ENCODE measurements at regions not wholly inside any gene's neighbourhood (a gene's known extent, or its start where the extent isn't known, plus 50 kb on each side); places are given as distances from the start of the nearest gene placed in this dataset.
A peak's percentile ranks its signal among the peaks of the same experiment; 100 is the strongest.

DNA sequence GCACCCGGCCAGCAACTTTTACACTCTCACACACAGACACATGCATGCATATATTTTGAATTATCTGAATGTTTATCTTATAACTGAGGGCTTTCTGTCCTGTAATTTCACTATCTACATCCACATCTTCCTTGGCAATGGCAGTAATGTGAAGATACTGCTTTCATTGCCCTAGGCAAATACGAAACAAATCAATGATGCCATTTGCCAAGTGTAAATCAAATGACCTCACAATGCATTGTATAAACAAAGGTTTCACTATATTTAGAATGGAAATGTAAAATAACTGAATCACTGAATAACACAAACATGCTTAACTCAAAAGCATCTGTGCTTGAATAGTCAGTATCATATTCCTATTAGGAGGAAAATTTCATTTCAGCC is 455.6 kb downstream of the TBL1XR1 start (continued):
- TF ChIP-seq, protein P1, sequence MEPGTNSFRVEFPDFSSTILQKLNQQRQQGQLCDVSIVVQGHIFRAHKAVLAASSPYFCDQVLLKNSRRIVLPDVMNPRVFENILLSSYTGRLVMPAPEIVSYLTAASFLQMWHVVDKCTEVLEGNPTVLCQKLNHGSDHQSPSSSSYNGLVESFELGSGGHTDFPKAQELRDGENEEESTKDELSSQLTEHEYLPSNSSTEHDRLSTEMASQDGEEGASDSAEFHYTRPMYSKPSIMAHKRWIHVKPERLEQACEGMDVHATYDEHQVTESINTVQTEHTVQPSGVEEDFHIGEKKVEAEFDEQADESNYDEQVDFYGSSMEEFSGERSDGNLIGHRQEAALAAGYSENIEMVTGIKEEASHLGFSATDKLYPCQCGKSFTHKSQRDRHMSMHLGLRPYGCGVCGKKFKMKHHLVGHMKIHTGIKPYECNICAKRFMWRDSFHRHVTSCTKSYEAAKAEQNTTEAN (CRISPR knock-in tag; IDR thresholded peaks at IDR 0.05), result no peak
- TF ChIP-seq, protein P2, sequence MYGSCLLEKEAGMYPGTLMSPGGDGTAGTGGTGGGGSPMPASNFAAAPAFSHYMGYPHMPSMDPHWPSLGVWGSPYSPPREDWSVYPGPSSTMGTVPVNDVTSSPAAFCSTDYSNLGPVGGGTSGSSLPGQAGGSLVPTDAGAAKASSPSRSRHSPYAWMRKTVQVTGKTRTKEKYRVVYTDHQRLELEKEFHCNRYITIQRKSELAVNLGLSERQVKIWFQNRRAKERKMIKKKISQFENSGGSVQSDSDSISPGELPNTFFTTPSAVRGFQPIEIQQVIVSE (CRISPR knock-in tag; IDR thresholded peaks at IDR 0.05; ENCODE audit: borderline replicate concordance), result no peak

DNA sequence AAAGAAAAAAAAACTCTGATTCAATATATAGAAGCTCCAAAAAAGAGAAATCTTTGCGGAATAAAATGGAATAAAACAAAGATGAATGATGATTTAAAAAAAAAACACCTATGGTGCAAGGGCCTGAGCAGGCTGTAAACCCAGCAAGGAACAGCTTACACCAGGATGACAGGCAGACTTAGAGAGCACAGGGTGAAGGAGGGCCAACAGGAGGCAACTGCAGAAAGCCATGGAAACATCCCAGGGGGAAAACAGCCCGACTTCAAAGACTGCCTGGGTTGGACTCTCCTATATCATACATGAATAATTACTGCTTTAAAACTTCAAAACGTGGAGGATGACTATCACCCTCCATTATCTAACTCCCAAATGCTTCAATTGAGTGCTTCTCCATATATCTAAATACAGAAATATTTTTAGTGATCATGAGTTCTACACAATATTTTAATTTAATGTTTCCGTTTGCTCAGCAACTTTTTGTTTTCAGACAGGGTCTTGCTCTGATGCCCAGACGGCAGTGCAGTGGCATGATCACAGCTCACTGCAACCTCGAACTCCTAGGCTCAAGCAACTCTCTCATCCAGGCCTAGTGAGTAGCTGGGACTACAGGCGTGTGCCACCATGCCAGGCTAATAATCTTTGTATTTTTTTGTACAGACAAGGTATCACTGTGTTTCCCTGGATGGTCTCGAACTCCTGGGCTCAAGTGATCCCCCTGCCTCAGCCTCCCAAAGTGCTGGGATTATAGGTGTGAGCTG is 456.2 kb downstream of the TBL1XR1 start:
- Mint-ChIP-seq H3K4me1 (no peaks in the 10 kb centered on the region), H3K27ac (no peak overlapping the region), H3K9me3 (no peaks in the 10 kb centered on the region), H3K4me3 (no peak overlapping the region), H3K27me3 (ENCODE audit: low read depth) (no peaks in the 10 kb centered on the region), H3K36me3 (no peaks in the 10 kb centered on the region)
- ChIA-PET CTCF (no interaction called here), POLR2A (no interaction called here)
- no peak for TF ChIP-seq MXD4 (CRISPR knock-in tag; IDR thresholded peaks at IDR 0.05; ENCODE audit: borderline replicate concordance)
- TF ChIP-seq, protein P3, sequence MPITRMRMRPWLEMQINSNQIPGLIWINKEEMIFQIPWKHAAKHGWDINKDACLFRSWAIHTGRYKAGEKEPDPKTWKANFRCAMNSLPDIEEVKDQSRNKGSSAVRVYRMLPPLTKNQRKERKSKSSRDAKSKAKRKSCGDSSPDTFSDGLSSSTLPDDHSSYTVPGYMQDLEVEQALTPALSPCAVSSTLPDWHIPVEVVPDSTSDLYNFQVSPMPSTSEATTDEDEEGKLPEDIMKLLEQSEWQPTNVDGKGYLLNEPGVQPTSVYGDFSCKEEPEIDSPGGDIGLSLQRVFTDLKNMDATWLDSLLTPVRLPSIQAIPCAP (CRISPR knock-in tag; IDR thresholded peaks at IDR 0.05), result no peak
- no peak for TF ChIP-seq NFATC4 (CRISPR knock-in tag; IDR thresholded peaks at IDR 0.05)
- no peak for TF ChIP-seq TEAD4 (CRISPR knock-in tag; IDR thresholded peaks at IDR 0.05)
- no peak for TF ChIP-seq TEAD1 (CRISPR knock-in tag; IDR thresholded peaks at IDR 0.05)
- TF ChIP-seq, protein P4, sequence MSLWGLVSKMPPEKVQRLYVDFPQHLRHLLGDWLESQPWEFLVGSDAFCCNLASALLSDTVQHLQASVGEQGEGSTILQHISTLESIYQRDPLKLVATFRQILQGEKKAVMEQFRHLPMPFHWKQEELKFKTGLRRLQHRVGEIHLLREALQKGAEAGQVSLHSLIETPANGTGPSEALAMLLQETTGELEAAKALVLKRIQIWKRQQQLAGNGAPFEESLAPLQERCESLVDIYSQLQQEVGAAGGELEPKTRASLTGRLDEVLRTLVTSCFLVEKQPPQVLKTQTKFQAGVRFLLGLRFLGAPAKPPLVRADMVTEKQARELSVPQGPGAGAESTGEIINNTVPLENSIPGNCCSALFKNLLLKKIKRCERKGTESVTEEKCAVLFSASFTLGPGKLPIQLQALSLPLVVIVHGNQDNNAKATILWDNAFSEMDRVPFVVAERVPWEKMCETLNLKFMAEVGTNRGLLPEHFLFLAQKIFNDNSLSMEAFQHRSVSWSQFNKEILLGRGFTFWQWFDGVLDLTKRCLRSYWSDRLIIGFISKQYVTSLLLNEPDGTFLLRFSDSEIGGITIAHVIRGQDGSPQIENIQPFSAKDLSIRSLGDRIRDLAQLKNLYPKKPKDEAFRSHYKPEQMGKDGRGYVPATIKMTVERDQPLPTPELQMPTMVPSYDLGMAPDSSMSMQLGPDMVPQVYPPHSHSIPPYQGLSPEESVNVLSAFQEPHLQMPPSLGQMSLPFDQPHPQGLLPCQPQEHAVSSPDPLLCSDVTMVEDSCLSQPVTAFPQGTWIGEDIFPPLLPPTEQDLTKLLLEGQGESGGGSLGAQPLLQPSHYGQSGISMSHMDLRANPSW (CRISPR knock-in tag; conservative IDR thresholded peaks at IDR 0.05; ENCODE audit: low read depth), result no peak
- TF ChIP-seq GTF2I (CRISPR knock-in tag; conservative IDR thresholded peaks at IDR 0.05), result no peak
- TF ChIP-seq RELA (CRISPR knock-in tag; IDR thresholded peaks at IDR 0.05; ENCODE audit: borderline replicate concordance), result no peak
- TF ChIP-seq, protein P5, sequence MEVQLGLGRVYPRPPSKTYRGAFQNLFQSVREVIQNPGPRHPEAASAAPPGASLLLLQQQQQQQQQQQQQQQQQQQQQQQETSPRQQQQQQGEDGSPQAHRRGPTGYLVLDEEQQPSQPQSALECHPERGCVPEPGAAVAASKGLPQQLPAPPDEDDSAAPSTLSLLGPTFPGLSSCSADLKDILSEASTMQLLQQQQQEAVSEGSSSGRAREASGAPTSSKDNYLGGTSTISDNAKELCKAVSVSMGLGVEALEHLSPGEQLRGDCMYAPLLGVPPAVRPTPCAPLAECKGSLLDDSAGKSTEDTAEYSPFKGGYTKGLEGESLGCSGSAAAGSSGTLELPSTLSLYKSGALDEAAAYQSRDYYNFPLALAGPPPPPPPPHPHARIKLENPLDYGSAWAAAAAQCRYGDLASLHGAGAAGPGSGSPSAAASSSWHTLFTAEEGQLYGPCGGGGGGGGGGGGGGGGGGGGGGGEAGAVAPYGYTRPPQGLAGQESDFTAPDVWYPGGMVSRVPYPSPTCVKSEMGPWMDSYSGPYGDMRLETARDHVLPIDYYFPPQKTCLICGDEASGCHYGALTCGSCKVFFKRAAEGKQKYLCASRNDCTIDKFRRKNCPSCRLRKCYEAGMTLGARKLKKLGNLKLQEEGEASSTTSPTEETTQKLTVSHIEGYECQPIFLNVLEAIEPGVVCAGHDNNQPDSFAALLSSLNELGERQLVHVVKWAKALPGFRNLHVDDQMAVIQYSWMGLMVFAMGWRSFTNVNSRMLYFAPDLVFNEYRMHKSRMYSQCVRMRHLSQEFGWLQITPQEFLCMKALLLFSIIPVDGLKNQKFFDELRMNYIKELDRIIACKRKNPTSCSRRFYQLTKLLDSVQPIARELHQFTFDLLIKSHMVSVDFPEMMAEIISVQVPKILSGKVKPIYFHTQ (CRISPR knock-in tag; IDR thresholded peaks at IDR 0.05), result no peak
- TF ChIP-seq ZNF263 (CRISPR knock-in tag; IDR thresholded peaks at IDR 0.05; ENCODE audit: low read depth), result no peak
- TF ChIP-seq JAZF1 (CRISPR knock-in tag; IDR thresholded peaks at IDR 0.05), result no peak
- TF ChIP-seq, protein P6, sequence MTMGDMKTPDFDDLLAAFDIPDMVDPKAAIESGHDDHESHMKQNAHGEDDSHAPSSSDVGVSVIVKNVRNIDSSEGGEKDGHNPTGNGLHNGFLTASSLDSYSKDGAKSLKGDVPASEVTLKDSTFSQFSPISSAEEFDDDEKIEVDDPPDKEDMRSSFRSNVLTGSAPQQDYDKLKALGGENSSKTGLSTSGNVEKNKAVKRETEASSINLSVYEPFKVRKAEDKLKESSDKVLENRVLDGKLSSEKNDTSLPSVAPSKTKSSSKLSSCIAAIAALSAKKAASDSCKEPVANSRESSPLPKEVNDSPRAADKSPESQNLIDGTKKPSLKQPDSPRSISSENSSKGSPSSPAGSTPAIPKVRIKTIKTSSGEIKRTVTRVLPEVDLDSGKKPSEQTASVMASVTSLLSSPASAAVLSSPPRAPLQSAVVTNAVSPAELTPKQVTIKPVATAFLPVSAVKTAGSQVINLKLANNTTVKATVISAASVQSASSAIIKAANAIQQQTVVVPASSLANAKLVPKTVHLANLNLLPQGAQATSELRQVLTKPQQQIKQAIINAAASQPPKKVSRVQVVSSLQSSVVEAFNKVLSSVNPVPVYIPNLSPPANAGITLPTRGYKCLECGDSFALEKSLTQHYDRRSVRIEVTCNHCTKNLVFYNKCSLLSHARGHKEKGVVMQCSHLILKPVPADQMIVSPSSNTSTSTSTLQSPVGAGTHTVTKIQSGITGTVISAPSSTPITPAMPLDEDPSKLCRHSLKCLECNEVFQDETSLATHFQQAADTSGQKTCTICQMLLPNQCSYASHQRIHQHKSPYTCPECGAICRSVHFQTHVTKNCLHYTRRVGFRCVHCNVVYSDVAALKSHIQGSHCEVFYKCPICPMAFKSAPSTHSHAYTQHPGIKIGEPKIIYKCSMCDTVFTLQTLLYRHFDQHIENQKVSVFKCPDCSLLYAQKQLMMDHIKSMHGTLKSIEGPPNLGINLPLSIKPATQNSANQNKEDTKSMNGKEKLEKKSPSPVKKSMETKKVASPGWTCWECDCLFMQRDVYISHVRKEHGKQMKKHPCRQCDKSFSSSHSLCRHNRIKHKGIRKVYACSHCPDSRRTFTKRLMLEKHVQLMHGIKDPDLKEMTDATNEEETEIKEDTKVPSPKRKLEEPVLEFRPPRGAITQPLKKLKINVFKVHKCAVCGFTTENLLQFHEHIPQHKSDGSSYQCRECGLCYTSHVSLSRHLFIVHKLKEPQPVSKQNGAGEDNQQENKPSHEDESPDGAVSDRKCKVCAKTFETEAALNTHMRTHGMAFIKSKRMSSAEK (CRISPR knock-in tag; IDR thresholded peaks at IDR 0.05; ENCODE audit: borderline replicate concordance), result no peak
- TF ChIP-seq EMX1 (CRISPR knock-in tag; IDR thresholded peaks at IDR 0.05), result no peak
- ATAC-seq (peak; percentile 88), DNase-seq (ENCODE audit: low spot score) (peak; percentile 13)

Measured in WTC11 (cell line).